NCI-H345 (cell line): ENCODE measurements at regions not wholly inside any gene's neighbourhood (a gene's known extent, or its start where the extent isn't known, plus 50 kb on each side); places are given as distances from the start of the nearest gene placed in this dataset.

ENCODE experiments used
- DNase-seq: peaks from one replicate; lab custom pipeline; 2025; lab: John Stamatoyannopoulos, UW

DNA sequence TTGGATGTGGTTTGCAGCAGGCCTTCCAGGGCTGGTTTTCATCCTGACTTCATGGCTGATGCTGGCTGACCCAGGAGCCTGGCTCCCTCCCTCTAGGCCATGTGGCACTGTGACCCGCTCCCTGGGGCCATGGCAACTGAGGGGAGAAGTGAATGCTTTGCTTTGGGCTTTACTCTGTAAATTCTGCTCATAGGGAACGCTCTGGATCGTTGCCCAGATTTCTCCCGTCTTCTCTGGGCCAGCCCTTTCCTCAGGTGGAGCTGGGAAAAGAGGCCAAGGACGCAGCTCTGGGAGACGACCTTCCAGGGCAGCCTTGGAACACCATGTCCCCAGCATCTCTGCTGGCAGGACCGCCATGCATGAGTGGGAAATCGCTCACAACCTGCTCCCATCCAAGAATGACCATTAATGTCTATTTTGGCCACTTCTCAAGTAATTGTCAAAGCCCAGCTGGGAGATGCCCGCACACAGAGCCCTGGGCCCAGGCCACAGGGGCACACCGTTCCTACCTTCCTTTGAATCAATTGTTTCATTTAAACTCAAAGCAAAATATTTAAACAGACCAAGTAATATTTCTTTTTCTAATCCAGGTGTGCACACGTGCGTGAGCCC is 321.8 kb downstream of the TEX29 start:
- no peak for DNase-seq

DNA sequence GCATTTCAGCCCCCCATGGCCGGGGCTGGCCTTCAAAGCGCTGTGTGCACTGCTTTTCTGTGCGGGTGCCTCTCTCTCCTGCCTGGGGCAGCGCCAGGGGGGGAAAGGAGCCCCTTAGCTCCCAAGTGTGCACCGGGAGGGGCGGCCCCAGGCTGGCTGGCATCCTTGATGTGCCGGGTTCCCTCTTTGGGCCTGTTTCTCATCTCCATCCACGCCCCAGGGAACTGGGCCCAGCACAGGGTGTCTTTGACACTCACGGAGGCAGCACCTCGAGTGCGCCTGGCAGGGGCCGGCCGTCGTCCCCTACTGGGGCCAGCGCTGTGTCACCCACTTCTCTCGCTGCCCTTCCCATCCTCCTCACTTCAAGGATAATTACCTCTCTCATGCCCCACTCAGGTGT is 324.3 kb downstream of the TEX29 start:
- DNase-seq = no peak

DNA sequence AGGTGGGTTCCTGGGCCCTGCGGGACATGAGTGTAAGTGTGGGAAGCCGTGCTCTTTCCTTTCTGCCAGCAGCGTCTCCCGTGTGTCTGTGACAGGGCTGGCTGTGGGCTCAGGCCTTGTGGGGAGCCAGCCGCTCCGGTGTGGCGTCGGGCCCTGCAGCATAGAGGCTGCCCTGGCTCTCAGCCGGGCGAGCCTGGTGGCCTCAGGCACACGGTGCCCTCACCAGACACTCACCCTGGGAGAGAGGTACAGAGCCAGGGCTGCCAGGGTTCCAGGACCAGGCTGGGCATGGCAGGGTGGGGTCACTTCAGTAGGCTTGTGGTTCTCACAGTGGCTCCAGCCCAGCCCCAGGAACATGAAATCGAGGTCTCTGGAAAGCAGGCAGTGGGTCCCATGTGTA is 324.8 kb downstream of the TEX29 start:
- no peak for DNase-seq

DNA sequence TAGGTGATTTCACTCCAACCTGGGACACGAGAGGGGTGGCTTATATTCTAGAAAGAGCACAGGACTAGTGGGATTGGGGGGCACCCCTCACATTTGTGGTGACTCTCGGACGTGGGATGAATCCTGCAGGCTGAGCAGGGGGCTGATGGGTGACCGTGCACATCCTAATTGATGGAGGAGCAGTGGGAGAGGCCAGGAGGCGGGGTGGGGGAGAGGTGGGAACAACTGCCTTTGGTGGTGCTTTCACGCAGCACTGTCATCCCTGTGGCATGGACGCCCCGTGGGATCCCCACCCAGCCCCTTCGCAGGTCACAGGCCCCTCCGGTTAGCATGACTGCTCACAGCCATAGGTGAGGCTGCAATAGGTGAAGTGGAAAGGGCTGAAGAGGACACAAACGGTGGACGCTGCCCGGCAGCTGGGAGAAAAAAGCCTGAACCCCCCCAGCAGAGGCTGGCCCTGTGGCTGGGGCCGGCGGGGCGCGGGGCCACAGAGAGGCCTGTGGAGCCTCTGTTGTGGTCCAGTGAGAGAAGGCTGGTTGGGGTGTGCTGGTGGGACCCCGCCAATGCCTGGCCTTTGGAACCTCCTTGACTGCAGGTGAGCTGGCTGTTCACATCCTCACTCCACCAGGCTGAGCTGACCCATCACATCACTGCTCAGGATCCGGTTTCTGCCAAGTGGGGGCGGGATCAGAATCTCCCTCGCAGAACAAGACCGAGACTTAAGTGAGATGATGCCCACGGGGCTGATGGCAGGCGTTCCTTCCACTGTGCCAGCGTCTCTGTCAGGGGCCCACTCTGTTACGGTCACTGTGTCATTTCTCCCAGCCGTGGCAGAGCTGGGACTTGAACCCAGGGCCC is 325.4 kb downstream of the TEX29 start:
- no peak for DNase-seq

DNA sequence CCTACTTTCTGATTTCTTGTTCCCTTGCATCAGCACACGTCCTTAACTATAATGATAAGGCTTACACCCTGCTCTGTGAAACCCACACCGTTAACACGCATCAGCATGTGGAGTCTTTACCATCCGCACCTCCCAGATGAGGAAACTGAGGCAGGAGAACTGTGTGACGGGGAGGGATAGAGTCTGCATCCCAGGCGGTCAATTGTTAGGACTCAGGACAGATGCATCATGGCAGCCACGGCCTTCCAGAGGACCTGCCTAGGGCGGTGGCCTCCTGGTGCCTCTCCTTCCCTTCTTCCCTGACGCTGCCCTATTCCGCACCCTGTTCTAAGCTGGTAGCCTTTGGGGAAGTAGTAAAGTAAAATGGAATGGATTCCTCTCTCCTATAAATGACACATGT is 326.0 kb downstream of the TEX29 start:
- DNase-seq = no peak

DNA sequence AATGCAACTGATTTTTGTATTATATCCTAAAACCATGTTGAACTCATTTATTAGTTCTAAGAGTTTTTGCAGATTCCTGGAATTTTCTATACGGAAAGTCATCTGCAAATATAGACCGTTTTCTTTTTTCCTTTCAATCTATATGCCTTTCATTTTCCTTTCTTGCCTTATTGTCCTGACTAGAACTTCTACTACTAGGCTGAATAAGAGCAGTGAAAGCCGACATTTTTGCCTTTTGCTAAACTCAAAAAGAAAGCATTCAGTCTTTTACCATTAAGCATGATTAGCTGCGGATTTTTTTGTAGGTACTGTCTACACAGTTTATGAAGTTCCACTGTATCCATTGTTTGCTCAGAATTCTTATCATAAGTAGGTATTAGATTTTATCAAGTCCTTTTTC is 328.4 kb downstream of the TEX29 start:
- DNase-seq = no peak

GRCh38 chr13:111650626-111651025 is 330.2 kb downstream of the TEX29 start:
- no peak for DNase-seq

DNA sequence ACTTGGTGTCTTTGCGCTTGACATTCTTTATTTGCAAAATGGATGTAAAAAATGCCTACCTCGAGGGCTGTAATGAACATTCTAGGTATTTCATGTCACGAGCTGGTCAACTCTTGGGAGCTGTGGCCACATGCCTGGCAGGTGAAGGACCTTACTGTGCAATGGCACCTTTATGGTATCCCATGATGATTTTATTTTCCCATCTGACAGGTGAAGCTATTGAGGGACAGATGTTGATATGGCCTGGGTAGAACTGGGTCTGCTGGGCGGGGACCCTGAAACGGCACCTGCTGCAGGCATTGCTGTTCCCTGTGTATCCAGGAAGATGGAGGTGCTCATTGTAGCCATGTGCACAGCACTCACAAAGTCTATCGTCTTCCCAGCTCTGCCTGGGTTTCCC is 332.2 kb downstream of the TEX29 start:
- DNase-seq = no peak

DNA sequence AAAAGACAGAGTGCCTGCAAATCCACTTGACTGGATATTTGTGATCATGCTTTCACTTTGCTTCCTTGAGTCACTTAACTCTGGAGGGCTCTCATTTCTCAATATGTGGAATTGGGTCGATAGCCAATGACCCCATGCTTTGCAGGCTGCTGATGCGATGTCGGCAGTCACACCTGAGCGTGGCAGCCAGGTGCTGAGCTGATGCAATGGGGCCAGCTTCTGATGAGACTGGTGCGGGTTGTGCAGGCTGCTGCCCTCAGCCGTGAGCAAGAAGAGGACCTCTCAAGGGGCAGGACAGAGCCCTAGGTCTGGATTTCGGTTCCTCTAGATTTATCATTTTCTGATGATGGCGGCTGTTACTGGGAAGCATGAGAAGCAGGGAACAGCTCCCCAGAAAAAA is 334.1 kb downstream of the TEX29 start:
- no peak for DNase-seq

DNA sequence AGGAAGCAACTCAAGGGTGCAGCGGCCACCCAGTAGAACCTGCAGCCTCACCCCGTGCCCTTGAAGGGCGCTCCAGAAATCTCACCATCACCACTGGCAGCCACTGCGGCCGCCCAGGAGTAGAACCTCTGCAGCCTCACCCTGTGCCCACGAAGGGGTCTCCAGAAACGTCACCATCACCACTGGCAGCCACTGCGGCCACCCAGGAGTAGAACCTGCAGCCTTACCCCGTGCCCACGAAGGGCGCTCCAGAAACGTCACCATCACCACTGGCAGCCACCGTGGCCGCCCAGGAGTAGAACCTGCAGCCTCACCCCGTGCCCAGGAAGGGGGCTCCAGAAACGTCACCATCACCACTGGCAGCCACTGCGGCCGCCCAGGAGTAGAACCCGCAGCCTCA is 336.0 kb downstream of the TEX29 start:
- DNase-seq = no peak

DNA sequence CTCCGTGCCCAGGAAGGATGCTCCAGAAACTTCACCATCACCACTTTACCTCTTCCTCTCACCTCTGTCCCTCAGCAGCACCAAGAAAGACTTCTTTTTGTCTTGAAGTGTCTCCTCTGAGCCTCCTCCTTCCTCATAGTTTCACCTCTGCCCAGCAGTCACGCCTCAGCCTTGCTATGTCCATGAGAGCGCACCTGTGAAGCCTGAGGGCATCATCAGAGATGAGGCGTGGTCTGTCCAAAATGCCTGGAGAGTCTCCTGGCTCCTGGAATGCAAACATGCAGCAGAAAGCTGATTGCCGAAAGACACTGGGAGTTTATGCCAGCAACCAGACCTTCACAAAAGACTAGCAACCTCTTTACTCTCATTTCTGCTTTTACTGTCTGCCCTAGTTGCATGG is 336.6 kb downstream of the TEX29 start:
- no peak for DNase-seq

- peak; percentile 89 for DNase-seq
Observed at GRCh38 chr13:111658145-111659100, 338.0 kb downstream of the TEX29 start.

GRCh38 chr13:111659219-111659775 is 338.9 kb downstream of the TEX29 start:
- DNase-seq = peak; percentile 25

DNA sequence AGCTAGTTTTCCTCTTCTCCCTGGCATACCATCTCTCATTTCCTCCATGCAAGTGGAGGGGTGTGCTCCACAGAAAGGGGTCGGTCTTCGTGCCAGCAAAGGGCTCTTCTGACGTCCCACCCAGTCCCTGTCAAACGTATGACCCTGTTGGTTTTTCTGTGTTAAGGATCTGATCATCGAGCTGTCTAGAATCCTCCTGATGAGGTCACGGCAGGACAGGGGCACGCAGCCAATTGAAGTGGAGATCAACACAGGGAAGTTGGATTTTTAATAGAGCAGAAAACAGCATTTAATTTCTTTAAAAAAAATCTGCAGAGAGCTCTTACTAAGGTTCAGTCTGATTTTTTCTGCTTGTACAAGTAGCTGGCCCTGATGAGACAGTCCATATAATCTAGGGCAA is 339.4 kb downstream of the TEX29 start:
- DNase-seq = no peak

GRCh38 chr13:111661052-111661451 is 340.6 kb downstream of the TEX29 start:
- DNase-seq = no peak

GRCh38 chr13:111661776-111662175 is 341.3 kb downstream of the TEX29 start:
- no peak for DNase-seq

GRCh38 chr13:111662451-111662850 is 342.0 kb downstream of the TEX29 start:
- no peak for DNase-seq

DNA sequence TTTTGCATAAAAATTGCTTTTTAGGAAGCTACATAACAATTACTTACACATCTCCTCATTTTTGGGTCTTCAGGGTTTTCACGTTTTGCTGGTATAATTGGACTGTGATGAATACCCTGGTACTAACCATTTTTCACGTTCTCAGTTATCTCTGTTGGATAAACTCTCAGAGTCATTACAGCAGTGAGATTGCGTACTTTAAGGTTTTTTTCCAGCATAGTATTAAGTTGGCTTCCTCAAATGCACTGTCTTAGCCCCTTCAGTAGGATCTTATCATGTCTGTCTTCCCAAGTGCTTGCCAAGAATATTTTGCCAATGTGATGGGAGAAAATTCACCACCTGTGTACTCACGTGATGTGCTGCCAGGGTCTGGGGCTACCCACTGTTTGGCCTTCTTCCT is 342.5 kb downstream of the TEX29 start:
- no peak for DNase-seq

- DNase-seq = no peak
Observed at GRCh38 chr13:111663505-111663904, 343.1 kb downstream of the TEX29 start.

- no peak for DNase-seq
Observed at GRCh38 chr13:111663953-111664421, 343.5 kb downstream of the TEX29 start.

DNA sequence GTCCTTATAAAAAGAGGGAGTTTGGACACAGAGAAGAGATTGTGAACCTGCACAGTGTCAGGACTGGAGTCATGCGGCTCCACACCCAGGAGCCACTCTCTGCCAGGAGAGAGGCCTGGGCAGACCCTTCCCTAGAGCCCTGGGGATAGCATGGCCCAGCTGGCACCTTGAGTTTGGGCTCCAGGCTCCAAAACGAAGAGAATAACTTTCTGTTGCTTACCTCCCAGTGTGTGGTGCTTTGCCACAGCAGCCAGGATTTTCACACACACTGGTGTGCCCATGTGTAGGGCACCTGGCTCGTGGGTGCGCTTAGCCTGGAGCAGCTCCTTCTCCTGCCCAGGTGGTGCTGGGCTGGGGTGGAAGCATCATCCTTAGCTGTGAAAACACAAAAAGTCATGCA is 344.3 kb downstream of the TEX29 start:
- DNase-seq = no peak

DNA sequence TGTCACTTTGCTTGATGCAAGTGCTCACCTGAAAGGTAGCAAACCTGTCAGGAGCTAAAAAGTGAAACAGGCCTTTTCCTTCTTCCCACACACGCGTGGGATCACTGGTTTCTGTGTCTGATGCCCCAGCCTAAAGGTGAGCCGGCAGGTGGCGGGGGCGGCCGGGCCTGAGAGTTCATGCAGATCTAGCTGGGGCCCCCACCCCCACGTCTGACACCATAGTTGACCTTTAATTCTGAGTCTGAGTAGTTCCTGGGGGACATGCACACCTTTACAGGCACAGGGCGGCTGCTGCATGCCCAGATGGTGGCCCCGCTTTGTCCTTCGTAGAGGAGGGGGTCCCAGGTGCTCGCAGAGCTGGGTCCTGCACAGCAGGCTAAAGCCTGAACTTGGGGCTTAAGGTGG is 345.3 kb downstream of the TEX29 start:
- no peak for DNase-seq
